NCI-H1417 (cell line): ENCODE measurements at regions not wholly inside any gene's neighbourhood (a gene's known extent, or its start where the extent isn't known, plus 50 kb on each side); places are given as distances from the start of the nearest gene placed in this dataset.
"Not testable (repeated sequence)": the region's sequence is repeated elsewhere in the genome, so short reads cannot be mapped to it uniquely, and the experiment has no call there.

ENCODE experiments used
- DNase-seq, 3 experiments: peaks; one replicate each; lab custom pipeline; 2025; lab: John Stamatoyannopoulos, UW

DNA sequence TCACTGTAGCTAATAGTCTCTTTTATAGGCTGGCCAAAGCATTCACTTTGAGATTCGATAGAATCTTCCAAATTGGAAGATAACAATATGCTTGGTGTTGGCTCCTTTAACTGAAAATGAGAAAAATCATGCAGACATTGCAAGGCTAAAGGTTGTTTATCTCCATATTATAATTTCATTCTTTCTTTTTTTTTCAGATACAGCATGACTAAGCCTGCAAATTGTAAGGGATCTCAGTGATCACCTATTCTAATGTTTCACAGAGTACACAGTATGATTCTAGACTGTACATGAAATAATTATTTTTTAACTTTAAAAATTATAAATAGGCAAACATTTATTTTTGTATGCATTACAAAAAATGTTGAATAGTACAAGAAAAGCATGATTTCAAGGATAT lies 451.7 kb upstream of the DDI1 start:
- DNase-seq = no peak

DNA sequence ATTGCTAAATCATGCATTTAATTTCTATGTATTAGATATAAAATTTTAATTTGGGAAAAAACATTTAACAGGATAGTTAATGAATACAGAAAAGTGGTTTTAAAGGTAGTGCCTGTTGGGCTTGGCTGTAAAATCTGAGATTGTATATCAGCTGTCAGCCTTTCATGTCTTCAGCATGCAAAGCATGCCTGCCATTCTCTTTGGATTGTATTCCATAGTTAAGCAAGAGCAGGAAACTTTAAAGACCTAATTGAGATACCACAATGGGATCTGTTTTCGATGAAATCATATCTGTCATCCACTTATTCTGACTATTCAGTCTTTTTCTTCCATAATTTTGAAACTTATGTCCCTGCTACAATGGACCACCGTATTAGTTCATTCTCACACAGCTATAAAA lies 451.0 kb upstream of the DDI1 start:
- DNase-seq = no peak

DNA sequence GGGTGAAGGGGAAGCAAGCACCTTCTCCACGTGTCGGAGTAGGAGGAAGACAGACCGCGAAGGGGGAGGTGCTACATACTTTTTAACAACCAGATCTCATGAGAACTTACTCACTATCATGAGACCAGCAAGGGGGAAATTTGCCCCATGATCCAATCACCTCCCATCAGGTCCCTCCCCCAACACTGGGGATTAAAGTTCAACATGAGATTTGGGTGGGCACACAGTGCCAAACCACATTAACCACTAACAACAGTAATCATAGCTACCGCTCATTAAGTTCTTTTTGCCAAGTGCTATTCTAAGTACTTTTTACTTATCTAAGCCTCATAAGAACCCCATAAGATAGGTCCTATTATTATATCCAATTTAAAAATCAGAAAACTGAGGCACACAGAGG lies 450.5 kb upstream of the DDI1 start:
- no peak for DNase-seq

DNA sequence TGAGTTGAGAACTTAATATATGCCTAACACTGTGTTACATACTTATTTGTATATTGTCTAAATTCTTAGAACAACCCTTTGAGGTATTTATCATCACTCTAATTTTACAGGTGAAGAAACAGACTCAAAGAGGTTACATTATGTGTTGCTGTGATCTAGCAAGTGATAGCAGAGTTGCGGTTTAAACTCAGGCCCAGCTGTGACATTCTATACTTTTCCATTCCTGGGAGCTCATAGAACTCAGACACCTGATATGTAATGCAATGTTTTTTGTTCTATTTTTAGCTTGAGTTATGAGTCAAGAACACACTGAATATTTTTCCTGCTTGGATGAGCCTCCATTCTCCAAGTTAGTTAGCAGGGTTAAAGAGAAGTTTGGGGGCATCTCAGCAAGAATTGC lies 449.7 kb upstream of the DDI1 start:
- DNase-seq = peak in 2 of 3 experiments; percentile 28 to 36

- peak; percentile 71 to 93 (median 72) for DNase-seq
These were observed 448.3 kb upstream of the DDI1 start for GRCh38 chr11:103587901-103588788.

DNA sequence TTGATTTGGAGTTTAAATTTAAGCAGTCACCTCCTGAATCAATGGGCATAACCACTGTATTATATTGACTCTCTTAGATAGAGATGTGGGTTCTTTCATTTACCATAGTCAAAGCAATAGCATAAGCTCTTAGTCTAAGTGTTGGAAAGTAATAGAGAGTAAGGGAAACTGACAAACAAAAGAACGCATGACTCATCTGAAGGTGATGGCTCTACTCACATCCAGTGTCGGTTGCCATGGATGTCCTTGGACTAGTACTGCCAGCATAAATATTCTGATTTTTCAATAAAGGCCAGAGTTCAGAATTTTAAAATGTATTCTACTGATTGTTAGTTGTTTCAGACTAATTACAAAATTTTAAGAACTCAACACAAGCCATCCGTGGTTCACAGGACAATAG lies 444.9 kb upstream of the DDI1 start:
- DNase-seq = no peak

- peak in 2 of 3 experiments; percentile 23 to 67 for DNase-seq
These were observed 442.2 kb upstream of the DDI1 start for GRCh38 chr11:103594283-103594682.

DNA sequence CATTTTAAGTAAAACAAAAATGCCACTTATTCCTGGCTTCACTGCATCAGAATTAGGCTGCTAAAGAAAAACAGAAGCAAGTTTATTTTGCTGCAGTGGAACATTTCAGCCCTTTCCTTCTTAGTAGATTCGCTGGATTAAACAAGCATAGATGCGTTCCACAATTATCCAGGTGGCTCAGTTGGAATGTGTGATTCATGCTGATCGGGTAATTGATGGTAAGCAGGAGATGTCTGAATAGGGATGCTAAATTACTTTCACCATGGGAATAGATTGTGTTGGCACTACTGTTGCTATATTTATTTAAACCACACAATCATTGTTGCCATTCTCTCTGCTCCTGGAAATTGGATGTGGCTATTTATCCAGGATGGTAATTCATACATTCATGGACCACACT lies 440.1 kb upstream of the DDI1 start:
- peak in 2 of 3 experiments; percentile 30 to 84 for DNase-seq

GRCh38 chr11:103601225-103601846 lies 435.1 kb upstream of the DDI1 start:
- DNase-seq = peak; percentile 48 to 80 (median 58)

GRCh38 chr11:103602840-103603239 lies 433.6 kb upstream of the DDI1 start:
- no peak for DNase-seq

DNA sequence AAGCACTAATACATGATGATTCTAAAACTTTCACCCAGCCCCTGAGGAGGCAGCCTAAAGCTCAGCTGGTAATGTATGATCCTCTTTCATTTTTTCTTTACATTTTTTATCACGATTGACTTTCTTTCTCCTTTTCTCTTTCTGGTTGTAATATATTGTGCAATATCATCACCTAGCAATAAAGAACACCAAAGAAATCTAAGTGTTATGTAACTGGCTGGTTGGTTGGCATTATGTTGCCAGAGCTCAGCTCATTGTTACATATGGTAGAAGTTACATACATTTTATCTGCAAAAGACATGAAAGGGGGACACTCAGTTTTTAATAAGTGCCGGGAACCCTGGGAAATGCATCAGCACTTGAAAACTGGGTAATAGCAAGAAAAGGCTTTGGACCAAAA lies 432.1 kb upstream of the DDI1 start:
- DNase-seq = no peak

- no peak for DNase-seq
These were observed 427.9 kb upstream of the DDI1 start for GRCh38 chr11:103608566-103608965.

- DNase-seq = no peak
These were observed 427.0 kb upstream of the DDI1 start for GRCh38 chr11:103609117-103610066.

GRCh38 chr11:103610435-103610834 lies 426.0 kb upstream of the DDI1 start:
- no peak for DNase-seq

GRCh38 chr11:103611526-103612260 lies 424.7 kb upstream of the DDI1 start:
- DNase-seq = not testable (repeated sequence)

DNA sequence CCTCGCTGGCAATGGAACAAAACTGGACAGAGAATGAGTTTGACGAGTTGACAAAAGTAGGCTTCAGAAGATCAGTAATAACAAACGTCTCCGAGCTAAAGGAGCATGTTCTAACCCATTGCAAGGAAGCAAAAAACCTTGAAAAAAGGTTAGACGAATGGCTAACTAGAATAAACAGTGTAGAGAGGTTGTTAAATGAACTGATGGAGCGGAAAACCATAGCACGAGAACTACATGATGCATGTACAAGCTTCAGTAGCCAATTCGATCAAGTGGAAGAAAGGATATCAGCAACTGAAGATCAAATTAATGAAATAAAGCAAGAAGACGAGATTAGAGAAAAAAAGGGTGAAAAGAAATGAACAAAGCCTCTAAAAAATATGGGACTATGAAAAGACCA lies 424.0 kb upstream of the DDI1 start:
- DNase-seq = not testable (repeated sequence)

DNA sequence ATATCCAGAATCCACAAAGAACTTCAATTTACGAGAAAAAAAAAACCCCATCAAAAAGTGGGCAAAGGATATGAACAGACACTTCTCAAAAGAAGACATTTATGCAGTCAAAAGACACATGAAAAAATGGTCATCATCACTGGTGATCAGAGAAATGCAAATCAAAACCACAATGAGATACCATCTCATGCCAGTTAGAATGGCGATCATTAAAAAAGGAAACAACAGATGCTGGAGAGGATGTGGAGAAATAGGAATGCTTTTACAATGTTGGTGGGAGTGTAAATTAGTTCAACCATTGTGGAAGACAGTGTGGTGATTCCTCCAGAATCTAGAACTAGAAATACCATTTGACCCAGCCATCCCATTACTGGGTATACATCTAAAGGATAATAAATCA lies 419.9 kb upstream of the DDI1 start:
- not testable (repeated sequence) for DNase-seq

DNA sequence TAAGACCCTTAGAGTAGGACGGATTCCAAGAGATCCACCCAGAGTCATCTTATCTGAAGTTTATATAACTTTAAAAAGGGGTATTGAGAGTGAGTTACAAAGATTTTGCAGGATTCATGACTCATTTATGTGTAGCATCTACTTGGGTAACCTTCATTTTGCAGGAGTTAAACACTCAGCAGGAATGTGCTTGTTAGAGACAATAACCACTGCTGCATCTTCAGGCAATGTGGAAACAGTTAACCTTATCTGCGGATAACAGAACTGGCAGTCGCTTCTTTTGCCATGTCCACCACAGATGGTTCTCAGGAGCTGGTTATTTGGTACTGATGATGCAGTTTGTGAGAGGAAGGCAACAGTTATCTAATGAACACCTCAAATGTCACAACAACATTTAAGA lies 417.9 kb upstream of the DDI1 start:
- no peak for DNase-seq

DNA sequence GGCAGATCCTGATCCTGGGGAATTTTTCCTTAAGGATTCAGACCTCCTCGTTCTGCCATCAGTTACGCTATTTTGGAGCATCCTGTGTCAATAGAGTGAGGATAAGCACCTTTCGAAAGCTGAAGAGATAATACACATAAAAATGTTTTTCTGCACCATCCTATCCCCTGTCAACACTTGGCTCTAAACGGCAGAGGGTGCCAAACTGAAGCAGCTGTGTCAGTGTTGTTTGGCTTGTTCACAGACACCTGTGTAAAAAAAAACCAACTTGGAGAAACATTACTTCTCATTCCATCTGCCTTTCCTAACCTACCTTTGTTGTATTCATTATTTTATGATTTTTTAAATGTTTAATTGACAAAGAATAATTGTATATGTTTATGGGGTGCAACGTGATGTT lies 417.0 kb upstream of the DDI1 start:
- peak; percentile 33 to 74 (median 73) for DNase-seq

GRCh38 chr11:103619938-103620337 lies 416.5 kb upstream of the DDI1 start:
- peak in 1 of 3 experiments; percentile 46 for DNase-seq

- DNase-seq = no peak
These were observed 414.1 kb upstream of the DDI1 start for GRCh38 chr11:103622296-103622695.

- DNase-seq = no peak
These were observed 412.5 kb upstream of the DDI1 start for GRCh38 chr11:103623933-103624332.
